ENCODE measurements at regions not wholly inside any gene's neighbourhood (a gene's known extent, or its start where the extent isn't known, plus 50 kb on each side); places are given as distances from the start of the nearest gene placed in this dataset.

DNA sequence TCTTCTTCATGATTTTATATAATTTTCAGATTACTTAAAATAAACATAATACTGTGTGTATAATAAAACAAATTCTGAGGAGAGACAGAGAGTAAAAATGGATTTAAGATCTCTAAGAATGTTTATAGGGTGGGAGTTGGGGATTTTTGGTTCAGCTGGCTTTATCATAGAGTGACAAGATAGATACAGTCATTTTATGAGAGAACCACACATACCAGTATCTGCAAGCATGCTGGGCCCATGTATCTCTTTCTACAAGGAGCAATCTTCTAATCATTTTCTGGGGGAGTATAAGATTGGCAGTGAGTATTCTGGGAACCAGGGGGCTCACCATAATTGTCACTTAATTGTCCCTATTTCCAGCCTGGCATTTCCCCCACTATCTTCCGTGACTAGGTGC is 64.3 kb upstream of the DUSP10 start:
- Histone ChIP-seq H3K79me2 (ENCODE audit: insufficient read depth, low read length) (no peaks in the 10 kb centered on the region), H3K9me2 (ENCODE audit: insufficient read depth) (no peaks in the 10 kb centered on the region), H3K4me2 (ENCODE audit: low read length) (no peak overlapping the region), H3K4me1 (ENCODE audit: control insufficient read depth in 1 of 2, insufficient read depth in 2 of 2, low read length in 2 of 2) (peaks cover 0 to 13% of the 10 kb centered on the region in 2 experiments; a peak in 2 of 4 replicates), H2AFZ (ENCODE audit: low read depth, low read length, poor library complexity, severe bottlenecking) (no peak overlapping the region), H3K9ac (ENCODE audit: low read length) (no peak overlapping the region), H3K9me3 (ENCODE audit: control insufficient read depth in 1 of 2, insufficient read depth in 1 of 2, low read depth in 1 of 2, low read length in 2 of 2) (no peaks in the 10 kb centered on the region), H3K27ac (ENCODE audit: low read depth, low read length) (no peak overlapping the region), H3K27me3 (ENCODE audit: insufficient read depth, low read length) (no peaks in the 10 kb centered on the region), H3K4me3 (replicated peaks in 1 of 2; ENCODE audit: low read depth in 1 of 2, low read length in 2 of 2) (no peak overlapping the region), H3K36me3 (ENCODE audit: control insufficient read depth in 1 of 2, insufficient read depth in 2 of 2, low read length in 2 of 2) (no peaks in the 10 kb centered on the region), H4K20me1 (ENCODE audit: insufficient read depth) (no peaks in the 10 kb centered on the region)
- TF ChIP-seq FOSL1 (IDR thresholded peaks at IDR 0.05; ENCODE audit: low read depth) (no peak), RAD21 (IDR thresholded peaks at IDR 0.05; ENCODE audit: low read depth) (no peak), CBX3 (IDR thresholded peaks at IDR 0.05; ENCODE audit: low read depth) (no peak), YY1 (IDR thresholded peaks at IDR 0.05; ENCODE audit: extremely low read depth, insufficient replicate concordance, low read depth, low read length) (no peak), EZH2 (IDR thresholded peaks at IDR 0.05) (no peak), EZH2phosphoT487 (IDR thresholded peaks at IDR 0.05; ENCODE audit: borderline replicate concordance) (no peak), SRF (IDR thresholded peaks at IDR 0.05; ENCODE audit: low read depth) (no peak), JUND (IDR thresholded peaks at IDR 0.05) (no peak), EGR1 (IDR thresholded peaks at IDR 0.05; ENCODE audit: low read depth) (no peak), ELF1 (IDR thresholded peaks at IDR 0.05; ENCODE audit: borderline replicate concordance, low read depth) (no peak), POLR2AphosphoS5 (IDR thresholded peaks at IDR 0.05; ENCODE audit: low read depth, low read length) (no peak), SIN3A (IDR thresholded peaks at IDR 0.05; ENCODE audit: low read depth) (no peak), ZNF274 (IDR thresholded peaks at IDR 0.05; ENCODE audit: low read depth, low read length) (no peak), TCF7L2 (IDR thresholded peaks at IDR 0.05; ENCODE audit: borderline replicate concordance, extremely low read depth, insufficient read depth, insufficient read length) (no peak)
- TF ChIP-seq, protein P1, sequence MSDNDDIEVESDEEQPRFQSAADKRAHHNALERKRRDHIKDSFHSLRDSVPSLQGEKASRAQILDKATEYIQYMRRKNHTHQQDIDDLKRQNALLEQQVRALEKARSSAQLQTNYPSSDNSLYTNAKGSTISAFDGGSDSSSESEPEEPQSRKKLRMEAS (IDR thresholded peaks at IDR 0.05): no peak
- TF ChIP-seq, protein P2, sequence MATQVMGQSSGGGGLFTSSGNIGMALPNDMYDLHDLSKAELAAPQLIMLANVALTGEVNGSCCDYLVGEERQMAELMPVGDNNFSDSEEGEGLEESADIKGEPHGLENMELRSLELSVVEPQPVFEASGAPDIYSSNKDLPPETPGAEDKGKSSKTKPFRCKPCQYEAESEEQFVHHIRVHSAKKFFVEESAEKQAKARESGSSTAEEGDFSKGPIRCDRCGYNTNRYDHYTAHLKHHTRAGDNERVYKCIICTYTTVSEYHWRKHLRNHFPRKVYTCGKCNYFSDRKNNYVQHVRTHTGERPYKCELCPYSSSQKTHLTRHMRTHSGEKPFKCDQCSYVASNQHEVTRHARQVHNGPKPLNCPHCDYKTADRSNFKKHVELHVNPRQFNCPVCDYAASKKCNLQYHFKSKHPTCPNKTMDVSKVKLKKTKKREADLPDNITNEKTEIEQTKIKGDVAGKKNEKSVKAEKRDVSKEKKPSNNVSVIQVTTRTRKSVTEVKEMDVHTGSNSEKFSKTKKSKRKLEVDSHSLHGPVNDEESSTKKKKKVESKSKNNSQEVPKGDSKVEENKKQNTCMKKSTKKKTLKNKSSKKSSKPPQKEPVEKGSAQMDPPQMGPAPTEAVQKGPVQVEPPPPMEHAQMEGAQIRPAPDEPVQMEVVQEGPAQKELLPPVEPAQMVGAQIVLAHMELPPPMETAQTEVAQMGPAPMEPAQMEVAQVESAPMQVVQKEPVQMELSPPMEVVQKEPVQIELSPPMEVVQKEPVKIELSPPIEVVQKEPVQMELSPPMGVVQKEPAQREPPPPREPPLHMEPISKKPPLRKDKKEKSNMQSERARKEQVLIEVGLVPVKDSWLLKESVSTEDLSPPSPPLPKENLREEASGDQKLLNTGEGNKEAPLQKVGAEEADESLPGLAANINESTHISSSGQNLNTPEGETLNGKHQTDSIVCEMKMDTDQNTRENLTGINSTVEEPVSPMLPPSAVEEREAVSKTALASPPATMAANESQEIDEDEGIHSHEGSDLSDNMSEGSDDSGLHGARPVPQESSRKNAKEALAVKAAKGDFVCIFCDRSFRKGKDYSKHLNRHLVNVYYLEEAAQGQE (IDR thresholded peaks at IDR 0.05; ENCODE audit: low read depth): no peak
- TF ChIP-seq, protein P3, sequence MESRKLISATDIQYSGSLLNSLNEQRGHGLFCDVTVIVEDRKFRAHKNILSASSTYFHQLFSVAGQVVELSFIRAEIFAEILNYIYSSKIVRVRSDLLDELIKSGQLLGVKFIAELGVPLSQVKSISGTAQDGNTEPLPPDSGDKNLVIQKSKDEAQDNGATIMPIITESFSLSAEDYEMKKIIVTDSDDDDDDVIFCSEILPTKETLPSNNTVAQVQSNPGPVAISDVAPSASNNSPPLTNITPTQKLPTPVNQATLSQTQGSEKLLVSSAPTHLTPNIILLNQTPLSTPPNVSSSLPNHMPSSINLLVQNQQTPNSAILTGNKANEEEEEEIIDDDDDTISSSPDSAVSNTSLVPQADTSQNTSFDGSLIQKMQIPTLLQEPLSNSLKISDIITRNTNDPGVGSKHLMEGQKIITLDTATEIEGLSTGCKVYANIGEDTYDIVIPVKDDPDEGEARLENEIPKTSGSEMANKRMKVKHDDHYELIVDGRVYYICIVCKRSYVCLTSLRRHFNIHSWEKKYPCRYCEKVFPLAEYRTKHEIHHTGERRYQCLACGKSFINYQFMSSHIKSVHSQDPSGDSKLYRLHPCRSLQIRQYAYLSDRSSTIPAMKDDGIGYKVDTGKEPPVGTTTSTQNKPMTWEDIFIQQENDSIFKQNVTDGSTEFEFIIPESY (IDR thresholded peaks at IDR 0.05; ENCODE audit: extremely low read depth, insufficient replicate concordance, low read length): no peak
- TF ChIP-seq, protein P4, sequence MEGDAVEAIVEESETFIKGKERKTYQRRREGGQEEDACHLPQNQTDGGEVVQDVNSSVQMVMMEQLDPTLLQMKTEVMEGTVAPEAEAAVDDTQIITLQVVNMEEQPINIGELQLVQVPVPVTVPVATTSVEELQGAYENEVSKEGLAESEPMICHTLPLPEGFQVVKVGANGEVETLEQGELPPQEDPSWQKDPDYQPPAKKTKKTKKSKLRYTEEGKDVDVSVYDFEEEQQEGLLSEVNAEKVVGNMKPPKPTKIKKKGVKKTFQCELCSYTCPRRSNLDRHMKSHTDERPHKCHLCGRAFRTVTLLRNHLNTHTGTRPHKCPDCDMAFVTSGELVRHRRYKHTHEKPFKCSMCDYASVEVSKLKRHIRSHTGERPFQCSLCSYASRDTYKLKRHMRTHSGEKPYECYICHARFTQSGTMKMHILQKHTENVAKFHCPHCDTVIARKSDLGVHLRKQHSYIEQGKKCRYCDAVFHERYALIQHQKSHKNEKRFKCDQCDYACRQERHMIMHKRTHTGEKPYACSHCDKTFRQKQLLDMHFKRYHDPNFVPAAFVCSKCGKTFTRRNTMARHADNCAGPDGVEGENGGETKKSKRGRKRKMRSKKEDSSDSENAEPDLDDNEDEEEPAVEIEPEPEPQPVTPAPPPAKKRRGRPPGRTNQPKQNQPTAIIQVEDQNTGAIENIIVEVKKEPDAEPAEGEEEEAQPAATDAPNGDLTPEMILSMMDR (IDR thresholded peaks at IDR 0.05 in 2 of 3, conservative IDR thresholded peaks at IDR 0.05 in 1 of 3; ENCODE audit: borderline replicate concordance in 1 of 3, insufficient read depth in 1 of 3, low read depth in 2 of 3, low read length in 2 of 3): no peak
- DNase-seq (ENCODE audit: low read depth, low spot score) (no peak), ATAC-seq (no peak)
- intact Hi-C loops (cut with micrococcal nuclease): no loop called here
- no TSS peak for BruUV-seq (replicated peaks)
- CTCF ChIA-PET: no interaction called here
- POLR2A ChIA-PET: no interaction called here
- RAD21 ChIA-PET (ENCODE audit: low non-redundant PET in 1 of 2, low total read pairs in 2 of 2, uncharacterized antibody in 2 of 2, unreplicated experiment in 2 of 2): no interaction called here

Measured in HCT116 (cell line).